SK-N-SH treated with all-trans-retinoic acid at 6 μM for 48 hours (cell line): ENCODE measurements at regions not wholly inside any gene's neighbourhood (a gene's known extent, or its start where the extent isn't known, plus 50 kb on each side); places are given as distances from the start of the nearest gene placed in this dataset.

Source experiments
- BACH2 ChIP-seq: fragments of 250-450 bp; sonication (Bioruptor Pico); IDR thresholded peaks from 2 replicates; pipeline ENCODE4 v1.9.0; 2021; ENCODE audit warnings: mild to moderate bottlenecking, borderline replicate concordance
- RARB ChIP-seq: fragments of 250-450 bp; sonication (Bioruptor Pico); IDR thresholded peaks from 2 replicates; pipeline ENCODE4 v1.8.0; 2021; ENCODE audit warnings: mild to moderate bottlenecking, moderate library complexity
- SNAI2 ChIP-seq: fragments of 250-450 bp; sonication (Bioruptor Pico); IDR thresholded peaks from 2 replicates; pipeline ENCODE4 v1.5.0; 2020; ENCODE audit warnings: mild to moderate bottlenecking, moderate library complexity
- TOX ChIP-seq: fragments of 250-450 bp; sonication (Bioruptor Pico); IDR thresholded peaks from 2 replicates; pipeline ENCODE4 v1.8.0; 2021; ENCODE audit warnings: mild to moderate bottlenecking, moderate library complexity, borderline replicate concordance
- ZFP30 ChIP-seq: fragments of 450-650 bp; formaldehyde crosslinking; IDR thresholded peaks from 2 replicates; pipeline ENCODE4 v1.5.0; 2022; ENCODE audit warnings: mild to moderate bottlenecking, moderate library complexity
- ZNF565 ChIP-seq: fragments of 450-650 bp; formaldehyde crosslinking; conservative IDR thresholded peaks from 2 replicates; pipeline ENCODE4 v1.5.0; 2020; ENCODE audit warnings: low read depth, mild to moderate bottlenecking, moderate library complexity
- ZNF70 ChIP-seq: fragments of 450-650 bp; formaldehyde crosslinking; IDR thresholded peaks from 2 replicates; pipeline ENCODE4 v1.5.0; 2020; ENCODE audit warnings: mild to moderate bottlenecking, moderate library complexity
- ZNF8 ChIP-seq: fragments of 450-650 bp; formaldehyde crosslinking; IDR thresholded peaks from 2 replicates; pipeline ENCODE4 v1.5.0; 2020; ENCODE audit warnings: mild to moderate bottlenecking, moderate library complexity
- TF ChIP-seq, protein P1 (sequence below): fragments of 250-450 bp; sonication (Bioruptor Pico); IDR thresholded peaks from 2 replicates; pipeline ENCODE4 v1.5.1; 2020; ENCODE audit warnings: low read depth, mild to moderate bottlenecking, moderate library complexity
- TF ChIP-seq, protein P2 (sequence below): fragments of 250-450 bp; sonication (Bioruptor Pico); IDR thresholded peaks from 2 replicates; pipeline ENCODE4 v1.8.0; 2020; ENCODE audit warnings: mild to moderate bottlenecking, moderate library complexity, borderline replicate concordance

DNA sequence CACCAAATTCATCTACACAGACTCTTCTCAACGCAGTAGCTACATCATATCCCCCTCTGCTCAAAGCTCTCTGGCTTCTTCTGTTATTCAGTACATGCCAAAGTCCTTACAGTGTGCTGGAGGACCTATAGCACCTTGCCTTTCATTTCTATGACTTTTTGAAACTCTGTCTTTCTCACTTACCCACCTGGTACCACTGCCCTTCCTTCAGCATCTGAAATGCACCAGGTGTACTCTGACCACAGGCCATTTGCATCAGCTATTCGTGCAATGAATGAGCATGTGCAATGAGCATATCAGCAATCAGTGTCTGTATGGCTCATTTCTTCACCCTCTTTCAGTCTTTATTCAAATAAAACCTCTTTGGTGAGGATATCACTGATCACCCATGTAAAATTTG lies 399.9 kb downstream of the RAB28 start:
- TF ChIP-seq ZNF565 (CRISPR knock-in tag): no peak
- TF ChIP-seq ZNF70 (CRISPR knock-in tag): no peak
- TF ChIP-seq, protein P1, sequence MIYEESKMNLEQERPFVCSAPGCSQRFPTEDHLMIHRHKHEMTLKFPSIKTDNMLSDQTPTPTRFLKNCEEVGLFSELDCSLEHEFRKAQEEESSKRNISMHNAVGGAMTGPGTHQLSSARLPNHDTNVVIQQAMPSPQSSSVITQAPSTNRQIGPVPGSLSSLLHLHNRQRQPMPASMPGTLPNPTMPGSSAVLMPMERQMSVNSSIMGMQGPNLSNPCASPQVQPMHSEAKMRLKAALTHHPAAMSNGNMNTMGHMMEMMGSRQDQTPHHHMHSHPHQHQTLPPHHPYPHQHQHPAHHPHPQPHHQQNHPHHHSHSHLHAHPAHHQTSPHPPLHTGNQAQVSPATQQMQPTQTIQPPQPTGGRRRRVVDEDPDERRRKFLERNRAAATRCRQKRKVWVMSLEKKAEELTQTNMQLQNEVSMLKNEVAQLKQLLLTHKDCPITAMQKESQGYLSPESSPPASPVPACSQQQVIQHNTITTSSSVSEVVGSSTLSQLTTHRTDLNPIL (CRISPR knock-in tag): no peak
- TF ChIP-seq, protein P2, sequence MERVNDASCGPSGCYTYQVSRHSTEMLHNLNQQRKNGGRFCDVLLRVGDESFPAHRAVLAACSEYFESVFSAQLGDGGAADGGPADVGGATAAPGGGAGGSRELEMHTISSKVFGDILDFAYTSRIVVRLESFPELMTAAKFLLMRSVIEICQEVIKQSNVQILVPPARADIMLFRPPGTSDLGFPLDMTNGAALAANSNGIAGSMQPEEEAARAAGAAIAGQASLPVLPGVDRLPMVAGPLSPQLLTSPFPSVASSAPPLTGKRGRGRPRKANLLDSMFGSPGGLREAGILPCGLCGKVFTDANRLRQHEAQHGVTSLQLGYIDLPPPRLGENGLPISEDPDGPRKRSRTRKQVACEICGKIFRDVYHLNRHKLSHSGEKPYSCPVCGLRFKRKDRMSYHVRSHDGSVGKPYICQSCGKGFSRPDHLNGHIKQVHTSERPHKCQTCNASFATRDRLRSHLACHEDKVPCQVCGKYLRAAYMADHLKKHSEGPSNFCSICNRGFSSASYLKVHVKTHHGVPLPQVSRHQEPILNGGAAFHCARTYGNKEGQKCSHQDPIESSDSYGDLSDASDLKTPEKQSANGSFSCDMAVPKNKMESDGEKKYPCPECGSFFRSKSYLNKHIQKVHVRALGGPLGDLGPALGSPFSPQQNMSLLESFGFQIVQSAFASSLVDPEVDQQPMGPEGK (CRISPR knock-in tag): no peak
- TF ChIP-seq TOX (CRISPR knock-in tag): no peak
- no peak for TF ChIP-seq BACH2 (CRISPR knock-in tag)
- TF ChIP-seq RARB (CRISPR knock-in tag): no peak
- no peak for TF ChIP-seq SNAI2 (CRISPR knock-in tag)
- TF ChIP-seq ZNF8 (CRISPR knock-in tag): no peak
- TF ChIP-seq ZFP30 (CRISPR knock-in tag): no peak
